ENCODE measurements at regions not wholly inside any gene's neighbourhood (a gene's known extent, or its start where the extent isn't known, plus 50 kb on each side); places are given as distances from the start of the nearest gene placed in this dataset.
"Not testable (repeated sequence)": the region's sequence is repeated elsewhere in the genome, so short reads cannot be mapped to it uniquely, and the experiment has no call there.

- H3K9me3 ChIP-seq (ENCODE audit: control insufficient read depth, insufficient read depth, low read length) = peaks cover 6% of the 10 kb centered on the region
- no peak overlapping the region for H3K9ac ChIP-seq (ENCODE audit: low read depth, low read length)
- no peaks in the 10 kb centered on the region for H3K36me3 ChIP-seq (ENCODE audit: insufficient read depth, low read length)
- H3K4me1 ChIP-seq (ENCODE audit: insufficient read depth, low read length) = no peaks in the 10 kb centered on the region
Observed at GRCh38 chr18:52131845-52132244, 208.2 kb upstream of the DCC start.

GRCh38 chr18:52136532-52136931, 203.5 kb upstream of the DCC start:
- Histone ChIP-seq H3K9ac (ENCODE audit: low read depth, low read length) (no peak overlapping the region), H3K36me3 (ENCODE audit: insufficient read depth, low read length) (no peaks in the 10 kb centered on the region), H3K9me3 (ENCODE audit: control insufficient read depth, insufficient read depth, low read length) (peaks cover 11% of the 10 kb centered on the region), H3K4me1 (ENCODE audit: insufficient read depth, low read length) (no peaks in the 10 kb centered on the region)

- Histone ChIP-seq H3K4me1 (ENCODE audit: insufficient read depth, low read length) (no peaks in the 10 kb centered on the region), H3K9ac (ENCODE audit: low read depth, low read length) (no peak overlapping the region), H3K9me3 (ENCODE audit: control insufficient read depth, insufficient read depth, low read length) (peaks cover 11% of the 10 kb centered on the region), H3K36me3 (ENCODE audit: insufficient read depth, low read length) (no peaks in the 10 kb centered on the region)
Observed at GRCh38 chr18:52140986-52141385, 199.0 kb upstream of the DCC start.

DNA sequence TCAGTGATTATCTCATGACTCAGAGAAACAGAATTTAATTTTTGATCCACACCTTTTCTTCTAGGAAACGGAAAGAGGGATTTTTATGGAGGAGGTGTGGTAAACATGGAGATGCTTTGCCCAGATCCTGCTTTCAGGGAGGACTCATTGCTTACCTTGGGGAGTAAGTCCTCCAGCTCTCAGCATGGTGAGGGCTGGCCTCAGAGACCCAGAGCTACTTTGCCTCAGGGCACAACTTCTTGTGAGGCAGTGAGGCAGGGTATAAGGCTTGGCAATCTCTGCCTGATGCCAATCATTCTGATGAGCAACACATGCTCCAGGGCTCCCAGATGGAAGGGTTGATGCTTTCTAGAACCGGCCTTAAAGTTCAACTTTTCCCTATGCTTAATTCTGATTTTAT, 189.9 kb upstream of the DCC start:
- Histone ChIP-seq H3K9ac (ENCODE audit: low read depth, low read length) (no peak overlapping the region), H3K4me1 (ENCODE audit: insufficient read depth, low read length) (no peaks in the 10 kb centered on the region), H3K36me3 (ENCODE audit: insufficient read depth, low read length) (no peaks in the 10 kb centered on the region)

GRCh38 chr18:52152036-52152435, 188.0 kb upstream of the DCC start:
- Histone ChIP-seq H3K9me3 (ENCODE audit: control insufficient read depth, insufficient read depth, low read length) (0 out of 2 replicates have a peak, but pooled peaks cover 3% of the 10 kb centered on the region), H3K9ac (ENCODE audit: low read depth, low read length) (no peak overlapping the region), H3K4me1 (ENCODE audit: insufficient read depth, low read length) (no peaks in the 10 kb centered on the region), H3K36me3 (ENCODE audit: insufficient read depth, low read length) (no peaks in the 10 kb centered on the region)

More for the DNA sequence above, 189.9 kb upstream of the DCC start:
- H3K9me3 ChIP-seq (ENCODE audit: control insufficient read depth, insufficient read depth, low read length) = 0 out of 2 replicates have a peak, but pooled peaks cover 3% of the 10 kb centered on the region

DNA sequence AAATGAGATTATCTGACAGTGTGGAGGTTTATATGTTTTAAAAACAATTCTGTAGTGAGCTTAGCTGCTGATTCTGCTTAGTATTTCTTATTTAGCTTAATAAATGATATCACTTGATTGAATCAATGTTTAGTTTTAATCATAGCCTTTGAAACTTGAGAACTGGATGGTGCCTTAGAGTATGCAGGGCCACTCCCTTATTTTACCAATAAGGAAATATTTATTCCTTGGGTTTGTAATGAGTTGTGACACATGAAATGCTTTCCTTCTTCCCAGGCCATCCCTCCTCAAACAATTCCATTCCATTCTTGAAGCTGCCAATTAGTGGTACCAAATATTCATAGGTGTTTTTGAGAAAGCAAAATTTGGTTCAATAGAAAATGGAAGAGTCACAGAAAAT, 183.8 kb upstream of the DCC start:
- Histone ChIP-seq H3K36me3 (ENCODE audit: insufficient read depth, low read length) (no peaks in the 10 kb centered on the region), H3K4me1 (ENCODE audit: insufficient read depth, low read length) (no peaks in the 10 kb centered on the region), H3K9ac (ENCODE audit: low read depth, low read length) (no peak overlapping the region), H3K9me3 (ENCODE audit: control insufficient read depth, insufficient read depth, low read length) (no peaks in the 10 kb centered on the region)

DNA sequence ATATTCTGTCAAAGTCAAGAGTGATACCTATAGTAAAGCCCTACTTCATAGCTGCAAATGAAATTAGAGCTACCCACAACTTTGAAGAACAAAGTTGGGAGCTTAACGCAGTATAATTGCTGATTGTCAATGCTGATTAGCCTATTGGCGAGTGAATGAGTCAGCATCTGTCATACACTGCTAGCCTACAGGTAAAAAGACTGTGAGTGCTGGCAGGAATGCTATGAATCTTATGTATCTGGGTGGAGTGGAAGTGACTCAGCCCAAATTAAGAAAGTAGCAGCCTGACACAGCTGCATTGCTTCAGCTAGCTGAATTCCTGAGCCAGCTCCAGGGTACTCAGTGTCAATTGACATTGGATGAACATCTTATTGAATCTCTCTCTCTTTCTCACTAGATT, 179.4 kb upstream of the DCC start:
- Histone ChIP-seq H3K36me3 (ENCODE audit: insufficient read depth, low read length) (no peaks in the 10 kb centered on the region), H3K9me3 (ENCODE audit: control insufficient read depth, insufficient read depth, low read length) (no peaks in the 10 kb centered on the region), H3K4me1 (ENCODE audit: insufficient read depth, low read length) (no peaks in the 10 kb centered on the region), H3K9ac (ENCODE audit: low read depth, low read length) (no peak overlapping the region)

DNA sequence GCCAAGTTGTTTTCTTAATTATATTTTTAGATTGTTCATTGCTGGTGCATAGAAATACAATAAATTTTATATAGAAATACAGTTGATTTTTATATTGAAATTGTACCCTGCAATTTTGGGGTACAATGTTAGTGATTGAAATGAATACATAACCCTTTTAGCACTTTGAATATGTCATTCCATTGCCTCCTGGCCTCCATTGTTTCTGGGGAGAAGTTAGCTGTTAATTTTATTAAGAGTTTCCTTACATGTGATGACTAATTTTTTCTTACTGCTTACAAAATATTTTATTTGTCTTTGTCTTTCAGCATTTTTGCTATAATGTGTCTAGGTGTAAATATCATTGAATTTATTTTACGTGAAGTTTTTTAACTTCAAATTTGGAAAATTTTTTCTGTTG, 176.5 kb upstream of the DCC start:
- 0 out of 2 replicates have a peak, but pooled peaks cover 2% of the 10 kb centered on the region for H3K9me3 ChIP-seq (ENCODE audit: control insufficient read depth, insufficient read depth, low read length)
- H3K36me3 ChIP-seq (ENCODE audit: insufficient read depth, low read length) = no peaks in the 10 kb centered on the region
- H3K9ac ChIP-seq (ENCODE audit: low read depth, low read length) = no peak overlapping the region
- H3K4me1 ChIP-seq (ENCODE audit: insufficient read depth, low read length) = no peaks in the 10 kb centered on the region

- H3K9me3 ChIP-seq (ENCODE audit: control insufficient read depth, insufficient read depth, low read length); H3K9ac ChIP-seq (ENCODE audit: low read depth, low read length); H3K4me1 ChIP-seq (ENCODE audit: insufficient read depth, low read length); H3K36me3 ChIP-seq (ENCODE audit: insufficient read depth, low read length): not testable (repeated sequence)
Observed at GRCh38 chr18:52168131-52168530, 171.9 kb upstream of the DCC start.

DNA sequence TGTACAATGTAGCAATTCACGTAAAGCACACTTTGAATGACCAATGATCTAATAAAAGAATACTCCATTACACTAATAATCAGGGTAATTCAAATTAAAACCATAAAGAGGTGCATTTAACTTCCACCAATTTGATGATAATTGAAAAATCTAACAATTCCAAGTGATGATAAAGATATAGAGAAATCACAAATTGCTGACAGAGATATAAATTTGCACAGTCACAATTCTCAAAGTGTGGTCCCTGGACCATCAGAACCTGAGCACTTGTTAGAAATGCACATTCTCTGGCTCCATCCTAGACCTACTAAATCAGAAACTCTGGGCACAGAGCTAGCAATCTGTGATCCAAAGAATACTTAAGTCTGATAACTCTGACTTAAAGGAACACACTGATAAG, 165.8 kb upstream of the DCC start:
- H3K36me3 ChIP-seq (ENCODE audit: insufficient read depth, low read length) = no peaks in the 10 kb centered on the region
- no peak overlapping the region for H3K9ac ChIP-seq (ENCODE audit: low read depth, low read length)
- no peaks in the 10 kb centered on the region for H3K9me3 ChIP-seq (ENCODE audit: control insufficient read depth, insufficient read depth, low read length)
- H3K4me1 ChIP-seq (ENCODE audit: insufficient read depth, low read length) = no peaks in the 10 kb centered on the region

- Histone ChIP-seq H3K9ac (ENCODE audit: low read depth, low read length) (no peak overlapping the region), H3K36me3 (ENCODE audit: insufficient read depth, low read length) (no peaks in the 10 kb centered on the region), H3K4me1 (ENCODE audit: insufficient read depth, low read length) (no peaks in the 10 kb centered on the region), H3K9me3 (ENCODE audit: control insufficient read depth, insufficient read depth, low read length) (no peaks in the 10 kb centered on the region)
Observed at GRCh38 chr18:52175406-52175805, 164.6 kb upstream of the DCC start.

DNA sequence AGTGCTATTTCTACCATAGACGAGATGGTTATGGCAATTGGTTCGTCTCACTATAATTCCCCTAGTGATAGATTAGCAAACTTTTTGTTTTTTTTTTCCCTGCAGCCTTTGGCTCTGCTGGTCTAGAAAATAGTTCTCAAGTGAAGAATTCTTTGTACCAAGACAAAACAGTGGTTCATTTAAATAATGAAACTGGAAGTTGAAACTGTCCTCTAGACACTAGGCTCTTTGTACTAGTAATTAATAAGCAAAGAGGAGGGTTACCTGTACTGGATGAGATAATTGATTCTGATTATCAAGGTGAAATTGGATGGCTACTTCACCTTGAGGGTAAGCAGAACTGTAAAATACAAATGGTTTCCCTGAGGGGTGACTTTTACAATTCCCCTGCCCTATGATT, 156.9 kb upstream of the DCC start:
- no peaks in the 10 kb centered on the region for H3K4me1 ChIP-seq (ENCODE audit: insufficient read depth, low read length)
- no peak overlapping the region for H3K9ac ChIP-seq (ENCODE audit: low read depth, low read length)
- no peaks in the 10 kb centered on the region; the same call in 1 of the 2 replicates for H3K36me3 ChIP-seq (ENCODE audit: insufficient read depth, low read length)
- no peaks in the 10 kb centered on the region for H3K9me3 ChIP-seq (ENCODE audit: control insufficient read depth, insufficient read depth, low read length)

- no peaks in the 10 kb centered on the region; the same call in 1 of the 2 replicates for H3K36me3 ChIP-seq (ENCODE audit: insufficient read depth, low read length)
- H3K9me3 ChIP-seq (ENCODE audit: control insufficient read depth, insufficient read depth, low read length) = no peaks in the 10 kb centered on the region
- no peak overlapping the region for H3K9ac ChIP-seq (ENCODE audit: low read depth, low read length)
- peaks cover 15% of the 10 kb centered on the region; the same call in 1 of the 2 replicates for H3K4me1 ChIP-seq (ENCODE audit: insufficient read depth, low read length)
Observed at GRCh38 chr18:52190195-52190594, 149.8 kb upstream of the DCC start.

DNA sequence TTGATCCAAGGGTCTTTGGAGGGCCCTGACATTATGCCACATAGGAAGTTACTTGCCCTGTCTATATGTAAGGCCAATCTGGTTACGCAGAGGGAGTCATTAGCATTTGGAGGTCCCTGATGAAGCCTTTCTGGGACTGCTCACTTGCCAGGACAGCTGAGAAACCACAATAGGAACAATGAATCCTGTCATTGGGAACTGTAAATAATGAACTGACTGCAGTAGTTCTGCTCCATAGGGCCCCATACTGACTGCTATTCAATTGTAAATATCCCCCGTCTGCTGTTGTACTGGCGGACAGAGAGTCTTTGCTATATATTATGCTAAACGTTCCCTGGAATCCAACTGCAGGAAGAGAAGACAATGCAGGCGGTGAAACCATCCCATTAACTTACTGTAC, 149.4 kb upstream of the DCC start:
- Histone ChIP-seq H3K36me3 (ENCODE audit: insufficient read depth, low read length) (no peaks in the 10 kb centered on the region; the same call in 1 of the 2 replicates), H3K9ac (ENCODE audit: low read depth, low read length) (no peak overlapping the region), H3K9me3 (ENCODE audit: control insufficient read depth, insufficient read depth, low read length) (no peaks in the 10 kb centered on the region), H3K4me1 (ENCODE audit: insufficient read depth, low read length) (peaks cover 15% of the 10 kb centered on the region; the same call in 1 of the 2 replicates)

- no peaks in the 10 kb centered on the region for H3K9me3 ChIP-seq (ENCODE audit: control insufficient read depth, insufficient read depth, low read length)
- no peak overlapping the region for H3K9ac ChIP-seq (ENCODE audit: low read depth, low read length)
- no peaks in the 10 kb centered on the region for H3K4me1 ChIP-seq (ENCODE audit: insufficient read depth, low read length)
- no peaks in the 10 kb centered on the region for H3K36me3 ChIP-seq (ENCODE audit: insufficient read depth, low read length)
Observed at GRCh38 chr18:52200406-52200805, 139.6 kb upstream of the DCC start.

All from ES-I3 (cell line).